ENCODE measurements at regions not wholly inside any gene's neighbourhood (a gene's known extent, or its start where the extent isn't known, plus 50 kb on each side); places are given as distances from the start of the nearest gene placed in this dataset.
"Not testable (repeated sequence)": the region's sequence is repeated elsewhere in the genome, so short reads cannot be mapped to it uniquely, and the experiment has no call there.

DNA sequence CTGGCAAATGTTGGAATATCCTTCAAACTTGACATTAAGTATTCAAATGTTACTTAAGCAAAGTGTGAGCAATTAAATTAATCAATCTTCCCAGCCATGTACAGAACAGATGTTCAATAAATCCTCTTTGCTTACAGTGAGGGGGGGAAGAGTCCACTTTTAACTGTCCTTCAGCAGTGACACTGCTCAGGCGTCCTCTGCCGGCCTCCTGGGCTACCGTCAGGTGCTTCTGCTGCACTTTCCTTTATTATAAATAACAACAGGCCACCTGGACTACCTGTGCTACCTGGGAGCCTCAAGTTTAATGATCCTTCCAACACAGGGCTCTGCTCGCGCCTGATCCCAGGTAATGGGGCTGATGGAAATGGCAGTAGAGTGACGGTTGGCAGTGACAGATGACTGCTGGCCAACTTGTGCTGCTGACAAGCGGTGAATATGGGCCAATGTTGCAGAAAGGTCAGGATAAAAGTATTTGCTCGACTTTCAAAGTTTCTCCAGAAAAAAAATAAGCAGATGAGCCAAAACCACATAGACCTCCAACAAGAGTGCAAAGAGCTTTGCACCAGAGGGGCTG lies 460.0 kb upstream of the ZNF507 start:
- DNase-seq (ENCODE audit: low read depth) = no peak
- TF ChIP-seq, protein P1, sequence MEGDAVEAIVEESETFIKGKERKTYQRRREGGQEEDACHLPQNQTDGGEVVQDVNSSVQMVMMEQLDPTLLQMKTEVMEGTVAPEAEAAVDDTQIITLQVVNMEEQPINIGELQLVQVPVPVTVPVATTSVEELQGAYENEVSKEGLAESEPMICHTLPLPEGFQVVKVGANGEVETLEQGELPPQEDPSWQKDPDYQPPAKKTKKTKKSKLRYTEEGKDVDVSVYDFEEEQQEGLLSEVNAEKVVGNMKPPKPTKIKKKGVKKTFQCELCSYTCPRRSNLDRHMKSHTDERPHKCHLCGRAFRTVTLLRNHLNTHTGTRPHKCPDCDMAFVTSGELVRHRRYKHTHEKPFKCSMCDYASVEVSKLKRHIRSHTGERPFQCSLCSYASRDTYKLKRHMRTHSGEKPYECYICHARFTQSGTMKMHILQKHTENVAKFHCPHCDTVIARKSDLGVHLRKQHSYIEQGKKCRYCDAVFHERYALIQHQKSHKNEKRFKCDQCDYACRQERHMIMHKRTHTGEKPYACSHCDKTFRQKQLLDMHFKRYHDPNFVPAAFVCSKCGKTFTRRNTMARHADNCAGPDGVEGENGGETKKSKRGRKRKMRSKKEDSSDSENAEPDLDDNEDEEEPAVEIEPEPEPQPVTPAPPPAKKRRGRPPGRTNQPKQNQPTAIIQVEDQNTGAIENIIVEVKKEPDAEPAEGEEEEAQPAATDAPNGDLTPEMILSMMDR (IDR thresholded peaks at IDR 0.05; ENCODE audit: insufficient read depth, low read length) = no peak
- H3K4me3 ChIP-seq (ENCODE audit: low read depth, low read length) = no peak overlapping the region

DNA sequence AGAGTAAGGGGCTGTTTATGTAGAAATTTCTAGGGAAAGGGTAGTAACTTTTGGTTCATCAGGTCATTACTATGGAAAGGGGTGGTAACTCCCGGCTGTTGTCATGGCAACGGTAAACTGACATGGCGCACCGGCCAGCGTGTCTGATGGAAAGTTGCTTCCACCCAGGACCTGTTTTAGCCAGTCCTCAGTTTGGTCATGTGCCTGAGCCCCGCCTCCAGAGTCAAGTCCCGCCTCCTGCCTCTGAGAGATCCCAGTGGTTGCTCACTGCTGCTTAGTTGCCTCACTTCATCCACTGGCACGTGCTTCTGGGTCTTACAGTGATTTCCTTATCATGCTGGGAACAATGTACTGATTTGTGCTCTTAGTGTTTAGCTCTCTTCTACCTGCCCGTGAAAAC lies 455.2 kb upstream of the ZNF507 start:
- TF ChIP-seq, protein P1 (IDR thresholded peaks at IDR 0.05; ENCODE audit: insufficient read depth, low read length) = no peak

DNA sequence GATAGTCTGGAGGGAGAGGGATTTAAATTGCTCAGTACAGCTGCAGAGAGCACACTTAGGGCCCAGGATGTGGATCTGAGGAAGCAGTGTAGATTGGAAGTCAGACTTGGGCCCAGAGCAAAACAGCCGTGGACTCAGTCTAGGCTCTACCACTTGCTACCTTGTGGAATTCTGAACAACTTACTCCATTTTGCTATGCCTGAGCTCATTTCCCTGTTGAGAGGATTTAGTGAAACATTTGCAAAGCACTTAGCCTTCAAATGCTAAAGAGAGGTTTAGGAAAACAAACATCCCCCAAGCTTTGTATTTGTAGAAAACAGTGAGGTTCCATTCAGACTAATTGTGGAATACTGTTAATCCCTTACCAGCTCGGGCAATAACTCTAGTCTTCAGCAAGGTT lies 453.4 kb upstream of the ZNF507 start:
- TF ChIP-seq, protein P1 (IDR thresholded peaks at IDR 0.05; ENCODE audit: insufficient read depth, low read length) = no peak
- DNase-seq (ENCODE audit: low read depth) = no peak
- no peak overlapping the region for H3K4me3 ChIP-seq (ENCODE audit: low read depth, low read length)

More for the DNA sequence above, 455.2 kb upstream of the ZNF507 start:
- no peak overlapping the region for H3K4me3 ChIP-seq (ENCODE audit: low read depth, low read length)
- no peak for DNase-seq (ENCODE audit: low read depth)

DNA sequence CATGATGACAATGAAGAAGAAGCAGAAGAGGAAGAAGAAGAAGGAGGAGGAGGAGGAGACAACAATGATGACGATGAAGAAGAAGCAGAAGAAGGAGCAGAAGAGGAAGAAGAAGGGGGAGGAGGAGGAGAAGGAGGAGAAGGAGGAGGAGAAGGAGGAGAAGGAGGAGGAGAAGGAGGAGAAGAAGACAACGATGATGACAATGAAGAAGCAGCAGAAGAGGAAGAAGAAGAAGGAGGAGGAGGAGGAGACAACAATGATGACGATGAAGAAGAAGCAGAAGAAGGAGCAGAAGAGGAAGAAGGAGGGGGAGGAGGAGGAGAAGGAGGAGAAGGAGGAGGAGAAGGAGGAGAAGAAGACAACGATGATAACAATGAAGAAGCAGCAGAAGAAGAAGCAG lies 451.9 kb upstream of the ZNF507 start:
- DNase-seq (ENCODE audit: low read depth) = not testable (repeated sequence)

DNA sequence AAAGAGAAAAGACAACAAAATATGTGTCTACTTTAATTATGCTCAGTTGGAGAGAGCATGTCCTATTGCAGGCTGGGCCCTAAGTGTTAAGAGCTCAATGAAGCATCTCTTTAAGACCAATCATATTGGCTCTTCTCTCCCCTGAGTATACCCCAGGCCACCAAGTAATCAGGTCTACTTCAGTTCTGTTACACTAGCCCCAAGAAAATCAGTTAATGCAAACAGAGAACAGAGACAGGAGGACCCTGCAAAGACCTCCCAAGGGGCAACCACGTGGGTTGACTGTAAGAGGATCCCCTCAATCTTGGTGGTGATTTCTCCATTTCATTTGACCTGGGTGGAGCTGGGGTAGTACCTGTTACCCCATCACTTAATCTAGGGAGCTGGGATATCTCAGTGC lies 451.0 kb upstream of the ZNF507 start:
- DNase-seq (ENCODE audit: low read depth) = no peak
- no peak overlapping the region for H3K4me3 ChIP-seq (ENCODE audit: low read depth, low read length)
- TF ChIP-seq, protein P1 (IDR thresholded peaks at IDR 0.05; ENCODE audit: insufficient read depth, low read length) = no peak

More for the DNA sequence above, 451.9 kb upstream of the ZNF507 start:
- H3K4me3 ChIP-seq (ENCODE audit: low read depth, low read length) = not testable (repeated sequence)

DNA sequence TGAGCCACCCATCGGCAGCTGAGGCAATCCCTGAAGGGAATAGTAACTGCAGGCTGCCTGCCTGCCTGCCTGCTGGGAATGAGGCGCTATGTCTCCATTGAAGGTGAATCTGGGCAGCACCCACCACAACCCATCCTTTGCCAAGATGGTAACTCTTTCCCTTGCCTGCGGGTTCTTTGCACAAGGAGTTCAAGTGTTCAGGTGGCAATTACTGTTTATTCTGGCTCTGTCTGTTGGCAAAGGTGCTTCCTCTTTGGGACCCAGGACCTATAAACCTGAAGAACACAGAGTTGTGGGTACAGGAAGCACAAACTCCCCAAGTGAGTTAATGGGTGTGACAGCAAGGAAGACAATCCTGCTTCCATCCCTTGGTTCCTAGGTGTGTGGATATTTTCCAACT lies 448.1 kb upstream of the ZNF507 start:
- DNase-seq (ENCODE audit: low read depth) = no peak
- TF ChIP-seq, protein P1 (IDR thresholded peaks at IDR 0.05; ENCODE audit: insufficient read depth, low read length) = no peak
- H3K4me3 ChIP-seq (ENCODE audit: low read depth, low read length) = no peak overlapping the region

DNA sequence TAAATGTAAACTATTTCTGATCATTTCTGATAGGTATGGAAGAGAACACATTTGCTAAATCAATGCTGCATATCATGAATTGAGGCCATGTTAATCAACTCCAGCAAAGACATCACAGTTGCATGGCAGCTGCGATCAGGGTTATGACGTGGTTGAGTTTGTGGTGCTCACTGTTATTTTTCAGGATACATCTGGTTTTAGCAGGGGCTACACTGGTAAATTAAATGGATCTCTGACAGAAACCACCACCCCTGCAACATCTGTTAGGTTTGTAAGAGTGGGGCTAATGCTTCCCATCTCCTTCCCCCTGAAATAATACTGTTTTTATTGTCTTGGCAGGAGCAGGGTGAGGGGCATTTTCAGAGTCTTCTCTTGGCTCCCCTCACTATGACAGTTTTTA lies 444.4 kb upstream of the ZNF507 start:
- TF ChIP-seq, protein P1 (IDR thresholded peaks at IDR 0.05; ENCODE audit: insufficient read depth, low read length) = no peak
- no peak overlapping the region for H3K4me3 ChIP-seq (ENCODE audit: low read depth, low read length)
- DNase-seq (ENCODE audit: low read depth) = no peak
